H1 (cell line): ENCODE measurements at regions not wholly inside any gene's neighbourhood (a gene's known extent, or its start where the extent isn't known, plus 50 kb on each side); places are given as distances from the start of the nearest gene placed in this dataset.

Source experiments
- CTCF ChIA-PET: fragments of 300-600 bp; sonication (Branson Sonifier 250); formaldehyde crosslinking; loops from one replicate; lab custom pipeline; 2021; ENCODE audit not compliant: partially characterized antibody; lab: Charles Lee
- POLR2A ChIA-PET: fragments of 300-600 bp; sonication (Branson Sonifier 250); formaldehyde crosslinking; loops from one replicate; lab custom pipeline; 2021; ENCODE audit warnings: inconsistent platforms; ENCODE audit not compliant: partially characterized antibody; lab: Charles Lee
- DNase-seq, 2 experiments: peaks; one replicate each; pipeline versions ENCODE4 v3.0.0 to v3.0.0-alpha.2; 2010 to 2022; ENCODE audit warnings: low spot score in 2 of 2, low read depth in 1 of 2, mixed read lengths in 1 of 2
- FAIRE-seq: peaks from 2 replicates; lab custom pipeline; 2011; peaks lifted over from hg19 to GRCh38; lab: Jason Lieb, UNC
- H2AFZ ChIP-seq: 2 replicates; pipeline ENCODE4 v1.8.1; 2012; ENCODE audit warnings: low read length, inconsistent platforms
- H2AK5ac ChIP-seq: 2 replicates; pipeline ENCODE4 v1.6.1; 2013; ENCODE audit warnings: low read depth, low read length
- H2BK120ac ChIP-seq: replicated peaks from 2 replicates; pipeline ENCODE3; 2013; ENCODE audit warnings: low read depth, low read length, inconsistent platforms
- H2BK12ac ChIP-seq: 2 replicates; pipeline ENCODE4 v1.6.1; 2013; ENCODE audit warnings: low read depth, low read length
- H2BK15ac ChIP-seq: 2 replicates; pipeline ENCODE4 v1.6.1; 2013; ENCODE audit warnings: low read length
- H2BK20ac ChIP-seq: 2 replicates; pipeline ENCODE4 v1.6.1; 2013; ENCODE audit warnings: low read length
- H2BK5ac ChIP-seq: 2 replicates; pipeline ENCODE4 v1.6.1; 2013; ENCODE audit warnings: low read depth, low read length
- H3K14ac ChIP-seq: 2 replicates; pipeline ENCODE4 v1.6.1; 2013; ENCODE audit warnings: inconsistent platforms; ENCODE audit not compliant: insufficient read length
- H3K18ac ChIP-seq: 2 replicates; pipeline ENCODE4 v1.6.1; 2013; ENCODE audit warnings: low read length; ENCODE audit errors: extremely low read depth
- H3K23ac ChIP-seq: 2 replicates; pipeline ENCODE4 v1.6.1; 2013; ENCODE audit warnings: inconsistent platforms; ENCODE audit not compliant: insufficient read length
- H3K23me2 ChIP-seq: 2 replicates; pipeline ENCODE4 v1.6.1; 2013; ENCODE audit warnings: low read depth, low read length
- H3K27ac ChIP-seq: 2 replicates; pipeline ENCODE4 v1.6.1; 2011; ENCODE audit warnings: low read depth, low read length, inconsistent platforms
- H3K27me3 ChIP-seq, 4 experiments: replicated peaks in 1 of 4; 1 replicate in 1 of 4; 2 replicates in 3 of 4; pipeline versions ENCODE4 v1.6.1 to v1.8.1; 2011 to 2013; ENCODE audit warnings: low read length in 3 of 4, mild to moderate bottlenecking in 3 of 4, inconsistent platforms in 2 of 4, mixed read lengths in 2 of 4, moderate library complexity in 1 of 4; ENCODE audit not compliant: control insufficient read depth in 3 of 4, insufficient read depth in 3 of 4; ENCODE audit errors: extremely low read depth in 1 of 4
- H3K36me3 ChIP-seq, 4 experiments: 2 replicates each; pipeline versions ENCODE4 v1.6.1 to v1.8.1; 2011 to 2013; ENCODE audit warnings: mild to moderate bottlenecking in 4 of 4, low read length in 3 of 4, moderate library complexity in 2 of 4, control low read depth in 1 of 4, inconsistent platforms in 1 of 4; ENCODE audit not compliant: insufficient read depth in 4 of 4, control insufficient read depth in 2 of 4
- H3K4ac ChIP-seq: replicated peaks from 2 replicates; pipeline ENCODE3; 2013; ENCODE audit warnings: low read length, low read depth, mixed read lengths, inconsistent platforms; ENCODE audit not compliant: insufficient read length
- H3K4me1 ChIP-seq, 4 experiments: replicated peaks in 1 of 4; 1 replicate in 1 of 4; 2 replicates in 3 of 4; pipeline versions ENCODE4 v1.6.1 to v1.8.1; 2011 to 2013; ENCODE audit warnings: low read length in 3 of 4, inconsistent platforms in 2 of 4, mixed read lengths in 1 of 4; ENCODE audit not compliant: insufficient read depth in 4 of 4, control insufficient read depth in 3 of 4
- H3K4me2 ChIP-seq, 2 experiments: 2 replicates each; pipeline versions ENCODE4 v1.6.1 to v1.8.1; 2011 to 2013; ENCODE audit warnings: low read depth in 2 of 2, low read length in 2 of 2, control low read depth in 1 of 2, inconsistent platforms in 1 of 2, mild to moderate bottlenecking in 1 of 2; ENCODE audit not compliant: insufficient read depth in 1 of 2
- H3K4me3 ChIP-seq, 4 experiments: fragments of 200-600, 300-600 bp in 1 of 4; sonication (generic), shearing (Covaris generic), sonication (Bioruptor Twin) in 1 of 4; 2 replicates each; pipeline versions ENCODE4 v1.5.1 to v1.8.1; 2011 to 2016; ENCODE audit warnings: low read length in 4 of 4, low read depth in 3 of 4, control low read depth in 2 of 4, inconsistent platforms in 2 of 4, mild to moderate bottlenecking in 2 of 4, mixed read lengths in 1 of 4, moderate library complexity in 1 of 4; ENCODE audit not compliant: insufficient read depth in 2 of 4; ENCODE audit errors: extremely low read depth in 1 of 4
- H3K56ac ChIP-seq: replicated peaks from 2 replicates; pipeline ENCODE3; 2013; ENCODE audit warnings: low read depth, mild to moderate bottlenecking, mixed read lengths, low read length, inconsistent platforms; ENCODE audit not compliant: insufficient read length
- H3K79me1 ChIP-seq: 2 replicates; pipeline ENCODE4 v1.6.1; 2013; ENCODE audit warnings: low read depth, low read length, control low read depth
- H3K79me2 ChIP-seq, 2 experiments: 2 replicates each; pipeline versions ENCODE4 v1.6.1 to v1.8.1; 2012 to 2013; ENCODE audit warnings: low read length in 2 of 2, mild to moderate bottlenecking in 2 of 2, inconsistent platforms in 1 of 2; ENCODE audit not compliant: insufficient read depth in 2 of 2, control insufficient read depth in 1 of 2
- H3K9ac ChIP-seq, 4 experiments: replicated peaks in 1 of 4; 1 replicate in 1 of 4; 2 replicates in 3 of 4; pipeline versions ENCODE4 v1.6.1 to v1.8.1; 2011 to 2013; ENCODE audit warnings: low read depth in 3 of 4, low read length in 3 of 4, control low read depth in 2 of 4, mild to moderate bottlenecking in 2 of 4, moderate library complexity in 2 of 4, inconsistent platforms in 1 of 4; ENCODE audit errors: extremely low read depth in 1 of 4
- H3K9me3 ChIP-seq, 2 experiments: 2 replicates each; pipeline versions ENCODE4 v1.6.1 to v1.8.1; 2012 to 2013; ENCODE audit warnings: mild to moderate bottlenecking in 2 of 2, moderate library complexity in 2 of 2, control low read depth in 1 of 2, inconsistent platforms in 1 of 2, low read depth in 1 of 2, low read length in 1 of 2, mixed read lengths in 1 of 2; ENCODE audit not compliant: insufficient read depth in 2 of 2
- H4K20me1 ChIP-seq, 2 experiments: replicated peaks in 1 of 2; 2 replicates each; pipeline versions ENCODE3 to v1.8.1; 2011 to 2013; ENCODE audit warnings: inconsistent platforms in 2 of 2, low read length in 2 of 2, mild to moderate bottlenecking in 1 of 2; ENCODE audit not compliant: insufficient read depth in 2 of 2, control insufficient read depth in 1 of 2
- H4K5ac ChIP-seq: 2 replicates; pipeline ENCODE4 v1.6.1; 2013; ENCODE audit warnings: low read length, low read depth, mixed read lengths, inconsistent platforms; ENCODE audit not compliant: insufficient read length
- H4K8ac ChIP-seq: 2 replicates; pipeline ENCODE4 v1.8.0; 2013; ENCODE audit warnings: mild to moderate bottlenecking, moderate library complexity, low read length, inconsistent platforms; ENCODE audit not compliant: insufficient read depth; ENCODE audit errors: extremely low read depth
- H4K91ac ChIP-seq: replicated peaks from 2 replicates; pipeline ENCODE3; 2013; ENCODE audit warnings: low read length, mixed read lengths, inconsistent platforms; ENCODE audit not compliant: insufficient read length
- ATF2 ChIP-seq: IDR thresholded peaks from 2 replicates; pipeline ENCODE4 v1.6.1; 2012; ENCODE audit warnings: low read length, inconsistent platforms
- CEBPB ChIP-seq: IDR thresholded peaks from 2 replicates; pipeline ENCODE4 v1.6.1; 2012; ENCODE audit warnings: low read depth, low read length
- CTBP2 ChIP-seq: IDR thresholded peaks from 2 replicates; pipeline ENCODE4 v1.7.0; 2011; ENCODE audit warnings: borderline replicate concordance, mild to moderate bottlenecking, moderate library complexity, mixed read lengths, low read length; ENCODE audit not compliant: insufficient read depth, insufficient read length
- EGR1 ChIP-seq: IDR thresholded peaks from 2 replicates; pipeline ENCODE4 v1.6.1; 2011; ENCODE audit warnings: low read depth, low read length, borderline replicate concordance
- GTF2F1 ChIP-seq: IDR thresholded peaks from 2 replicates; pipeline ENCODE4 v1.6.1; 2012; ENCODE audit warnings: low read depth, low read length, improper control_type of control experiment, borderline replicate concordance
- SIRT6 ChIP-seq: IDR thresholded peaks from one replicate; pipeline ENCODE4 v1.7.1; 2012; ENCODE audit warnings: low read length, inconsistent platforms
- SIX5 ChIP-seq: IDR thresholded peaks from 2 replicates; pipeline ENCODE4 v1.6.1; 2011; ENCODE audit warnings: mild to moderate bottlenecking, low read depth, low read length
- WGBS, 2 experiments: shearing (Covaris generic) in 1 of 2; methylation state at CpG; one replicate each; pipeline versions ENCODE4 v1.1.6 to v1.1.7; 2013 to 2015; ENCODE audit warnings: low lambda C conversion rate in 2 of 2, mixed read lengths in 2 of 2, inconsistent platforms in 1 of 2, low coverage in 1 of 2, missing lambda C conversion rate in 1 of 2; ENCODE audit not compliant: insufficient replicate concordance in 2 of 2, insufficient coverage in 1 of 2, insufficient read length in 1 of 2; ENCODE audit errors: extremely low coverage in 1 of 2, missing lambda C conversion rate in 1 of 2; 5-methylcytosine and 5-hydroxymethylcytosine counted together

GRCh38 chr6:163831736-163832135 lies 417.2 kb downstream of the QKI start:
- no peak overlapping the region for H3K4me2 ChIP-seq
- H4K91ac ChIP-seq: no peak overlapping the region
- H3K14ac ChIP-seq: no peak overlapping the region
- H3K79me2 ChIP-seq: no peaks in the 10 kb centered on the region
- no peak for TF ChIP-seq CEBPB
- no peak for TF ChIP-seq ATF2
- TF ChIP-seq GTF2F1: no peak
- TF ChIP-seq EGR1: no peak
- no peak for TF ChIP-seq SIX5
- TF ChIP-seq SIRT6: no peak
- no peak for TF ChIP-seq CTBP2
- H3K4me1 ChIP-seq: 0 out of 7 replicates have a peak, but pooled peaks cover 0 to 2% (median 0%) of the 10 kb centered on the region in 4 experiments
- no peak overlapping the region for H3K23ac ChIP-seq
- ChIA-PET POLR2A (no interaction called here), CTCF (interaction anchor here (0.5 to 1.2 kb wide), 2 partner anchors 195 to 278 kb away, joined by 3 read pairs; no protein-coding TSS in a partner anchor)
- H3K9ac ChIP-seq: no peak overlapping the region
- no peak overlapping the region for H2AK5ac ChIP-seq
- no peaks in the 10 kb centered on the region for H3K36me3 ChIP-seq
- H2AFZ ChIP-seq: no peak overlapping the region
- no peak overlapping the region for H3K4me3 ChIP-seq
- no peak overlapping the region for H4K8ac ChIP-seq
- H4K5ac ChIP-seq: no peak overlapping the region
- no peak overlapping the region for H3K56ac ChIP-seq
- DNase-seq (no peak), FAIRE-seq (no peak)
- no peak overlapping the region for H2BK120ac ChIP-seq
- no peaks in the 10 kb centered on the region for H3K23me2 ChIP-seq
- no peak overlapping the region for H2BK20ac ChIP-seq
- no peak overlapping the region for H3K4ac ChIP-seq
- WGBS, 2 experiments: 95% methylated on average over 2 of the region's 2 CpGs; no CpG with 5 or more reads in 1 of the 2 experiments
- no peak overlapping the region for H3K27ac ChIP-seq
- no peak overlapping the region for H2BK5ac ChIP-seq
- H2BK15ac ChIP-seq: no peak overlapping the region
- no peaks in the 10 kb centered on the region for H3K79me1 ChIP-seq
- H3K27me3 ChIP-seq: no peaks in the 10 kb centered on the region
- no peak overlapping the region for H3K18ac ChIP-seq
- H3K9me3 ChIP-seq: no peaks in the 10 kb centered on the region
- no peaks in the 10 kb centered on the region for H4K20me1 ChIP-seq
- H2BK12ac ChIP-seq: no peak overlapping the region
